Upper lobe of left lung (tissue), 4 donors: ENCODE measurements at regions not wholly inside any gene's neighbourhood (a gene's known extent, or its start where the extent isn't known, plus 50 kb on each side); places are given as distances from the start of the nearest gene placed in this dataset.

ENCODE experiments used
- CTCF ChIP-seq, 6 experiments: fragments of 450-650 bp in 4 of 6; fragments of 200-600 bp in 2 of 6; sonication (generic) in 2 of 6; IDR thresholded peaks; one replicate each; pipeline ENCODE4 v1.5.1; 2016 to 2019; ENCODE audit warnings: antibody characterized with exemption in 6 of 6
- POLR2A ChIP-seq, 4 donors: fragments of 450-650 bp; IDR thresholded peaks; one replicate each; pipeline ENCODE4 v1.5.1; 2016 to 2017; ENCODE audit warnings: antibody characterized with exemption in 4 of 4, mild to moderate bottlenecking in 2 of 4
- POLR2AphosphoS5 ChIP-seq, 2 donors: sonication (generic); formaldehyde crosslinking; IDR thresholded peaks; one replicate each; pipeline ENCODE4 v1.5.1; 2017; ENCODE audit warnings: antibody characterized with exemption in 2 of 2

GRCh38 chr20:7702141-7702540 lies 238.1 kb downstream of the HAO1 start:
- TF ChIP-seq CTCF (IDR thresholded peaks at IDR 0.05) (no peak), POLR2A (IDR thresholded peaks at IDR 0.05) (no peak), POLR2AphosphoS5 (IDR thresholded peaks at IDR 0.05) (no peak)
